Femur (tissue), 1 donor: ENCODE measurements at regions not wholly inside any gene's neighbourhood (a gene's known extent, or its start where the extent isn't known, plus 50 kb on each side); places are given as distances from the start of the nearest gene placed in this dataset.
"Not testable (repeated sequence)": the region's sequence is repeated elsewhere in the genome, so short reads cannot be mapped to it uniquely, and the experiment has no call there.

Source experiments
- DNase-seq: peaks from one replicate; pipeline ENCODE4 v3.0.0-alpha.2; 2017

- DNase-seq: no peak
These were observed 570.3 kb downstream of the RAPGEF2 start for GRCh38 chr4:159673221-159673620.

- no peak for DNase-seq
These were observed 571.4 kb downstream of the RAPGEF2 start for GRCh38 chr4:159674241-159674640.

GRCh38 chr4:159677521-159677920 lies 574.6 kb downstream of the RAPGEF2 start:
- no peak for DNase-seq

GRCh38 chr4:159682996-159683395 lies 580.1 kb downstream of the RAPGEF2 start:
- no peak for DNase-seq

GRCh38 chr4:159684061-159684460 lies 581.2 kb downstream of the RAPGEF2 start:
- no peak for DNase-seq

GRCh38 chr4:159685340-159686092 lies 582.6 kb downstream of the RAPGEF2 start:
- no peak for DNase-seq

GRCh38 chr4:159689526-159689925 lies 586.6 kb downstream of the RAPGEF2 start:
- no peak for DNase-seq

GRCh38 chr4:159697322-159698283 lies 594.7 kb downstream of the RAPGEF2 start:
- no peak for DNase-seq

- no peak for DNase-seq
These were observed 595.5 kb downstream of the RAPGEF2 start for GRCh38 chr4:159698336-159698735.

- DNase-seq: no peak
These were observed 599.3 kb downstream of the RAPGEF2 start for GRCh38 chr4:159702200-159702599.

GRCh38 chr4:159705334-159705733 lies 602.5 kb downstream of the RAPGEF2 start:
- no peak for DNase-seq

GRCh38 chr4:159706704-159707103 lies 603.8 kb downstream of the RAPGEF2 start:
- no peak for DNase-seq

- DNase-seq: not testable (repeated sequence)
These were observed 612.3 kb downstream of the RAPGEF2 start for GRCh38 chr4:159715180-159715579.

- no peak for DNase-seq
These were observed 616.7 kb downstream of the RAPGEF2 start for GRCh38 chr4:159719531-159719930.

GRCh38 chr4:159722052-159722451 lies 619.2 kb downstream of the RAPGEF2 start:
- no peak for DNase-seq

- no peak for DNase-seq
These were observed 620.0 kb downstream of the RAPGEF2 start for GRCh38 chr4:159722918-159723317.

GRCh38 chr4:159723341-159724048 lies 620.6 kb downstream of the RAPGEF2 start:
- no peak for DNase-seq

GRCh38 chr4:159725571-159725970 lies 622.7 kb downstream of the RAPGEF2 start:
- no peak for DNase-seq

GRCh38 chr4:159735281-159736207 lies 632.7 kb downstream of the RAPGEF2 start:
- DNase-seq: no peak

GRCh38 chr4:159736411-159736810 lies 633.5 kb downstream of the RAPGEF2 start:
- DNase-seq: no peak

- DNase-seq: no peak
These were observed 641.1 kb downstream of the RAPGEF2 start for GRCh38 chr4:159743971-159744370.

GRCh38 chr4:159747983-159748382 lies 645.1 kb downstream of the RAPGEF2 start:
- DNase-seq: no peak
